GM20431 (cell line): ENCODE measurements at regions not wholly inside any gene's neighbourhood (a gene's known extent, or its start where the extent isn't known, plus 50 kb on each side); places are given as distances from the start of the nearest gene placed in this dataset.
"Not testable (repeated sequence)": the region's sequence is repeated elsewhere in the genome, so short reads cannot be mapped to it uniquely, and the experiment has no call there.

Source experiments
- in situ Hi-C: fragments of 300-500 bp; cut with MseI, MboI; formaldehyde crosslinking; loops from one replicate; pipeline ENCODE4 v1.15.0; 2020; ENCODE audit warnings: low sequenced_read_pairs; ENCODE audit not compliant: unreplicated experiment

GRCh38 chr2:235206980-235207579 lies 255.3 kb downstream of the SH3BP4 start:
- in situ Hi-C loops, result no loop called here

GRCh38 chr2:235211056-235211455 lies 259.2 kb downstream of the SH3BP4 start:
- in situ Hi-C loops, result no loop called here

- in situ Hi-C loops, result no loop called here
Measured at GRCh38 chr2:235212501-235213158, 260.8 kb downstream of the SH3BP4 start.

GRCh38 chr2:235215248-235215647 lies 263.4 kb downstream of the SH3BP4 start:
- in situ Hi-C loops, result no loop called here

GRCh38 chr2:235216901-235217300 lies 265.1 kb downstream of the SH3BP4 start:
- in situ Hi-C loops, result no loop called here

GRCh38 chr2:235217846-235218245 lies 266.0 kb downstream of the SH3BP4 start:
- in situ Hi-C loops, result no loop called here

- in situ Hi-C loops, result no loop called here
Measured at GRCh38 chr2:235218486-235218907, 266.7 kb downstream of the SH3BP4 start.

- in situ Hi-C loops, result no loop called here
Measured at GRCh38 chr2:235219048-235219447, 267.2 kb downstream of the SH3BP4 start.

GRCh38 chr2:235220331-235220730 lies 268.5 kb downstream of the SH3BP4 start:
- in situ Hi-C loops, result no loop called here

- in situ Hi-C loops, result no loop called here
Measured at GRCh38 chr2:235223011-235223410, 270.8 kb upstream of the AGAP1 start.

GRCh38 chr2:235224410-235224809 lies 269.4 kb upstream of the AGAP1 start:
- in situ Hi-C loops, result no loop called here

- in situ Hi-C loops, result no loop called here
Measured at GRCh38 chr2:235225261-235225660, 268.6 kb upstream of the AGAP1 start.

GRCh38 chr2:235227590-235227989 lies 266.3 kb upstream of the AGAP1 start:
- in situ Hi-C loops, result no loop called here

- in situ Hi-C loops, result not testable (repeated sequence)
Measured at GRCh38 chr2:235228422-235228821, 265.4 kb upstream of the AGAP1 start.

GRCh38 chr2:235229236-235229635 lies 264.6 kb upstream of the AGAP1 start:
- in situ Hi-C loops, result no loop called here

GRCh38 chr2:235230821-235231601 lies 262.8 kb upstream of the AGAP1 start:
- in situ Hi-C loops, result no loop called here

- in situ Hi-C loops, result no loop called here
Measured at GRCh38 chr2:235232449-235233433, 261.1 kb upstream of the AGAP1 start.

- in situ Hi-C loops, result no loop called here
Measured at GRCh38 chr2:235234736-235235135, 259.1 kb upstream of the AGAP1 start.

GRCh38 chr2:235235977-235236767 lies 257.7 kb upstream of the AGAP1 start:
- in situ Hi-C loops, result no loop called here
